ENCODE measurements at regions not wholly inside any gene's neighbourhood (a gene's known extent, or its start where the extent isn't known, plus 50 kb on each side); places are given as distances from the start of the nearest gene placed in this dataset.
"Not testable (repeated sequence)": the region's sequence is repeated elsewhere in the genome, so short reads cannot be mapped to it uniquely, and the experiment has no call there.

- POLR2A ChIA-PET, result no interaction called here
Measured at GRCh38 chrX:34491126-34491525, 166.0 kb downstream of the TMEM47 start.

DNA sequence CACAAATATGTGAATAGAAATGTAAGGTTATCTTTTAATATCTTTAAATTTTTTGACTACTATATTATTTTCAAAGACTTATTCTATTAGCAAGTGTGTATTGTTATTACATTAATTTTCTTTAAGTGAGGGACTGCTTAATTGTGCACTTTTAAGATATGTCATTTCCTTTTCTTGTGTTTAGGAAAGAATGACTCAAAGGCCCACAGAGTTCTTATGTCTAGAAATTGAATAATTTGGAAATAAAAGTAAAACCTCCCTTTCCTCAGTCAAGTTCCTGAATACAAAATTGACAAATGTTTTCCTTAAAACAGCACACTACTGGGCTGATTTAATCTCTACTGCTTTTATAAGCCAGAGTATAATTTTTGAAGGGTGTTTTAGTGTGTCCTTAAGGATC lies 169.7 kb downstream of the TMEM47 start:
- Mint-ChIP-seq H3K9me3 (no peaks in the 10 kb centered on the region), H3K27me3 (no peaks in the 10 kb centered on the region), H3K27ac (no peak overlapping the region), H3K4me3 (no peak overlapping the region), H3K4me1 (no peaks in the 10 kb centered on the region), H3K36me3 (ENCODE audit: low read depth) (no peaks in the 10 kb centered on the region)
- no peak for ATAC-seq (ENCODE audit: low read depth)
- TF ChIP-seq, protein P1, sequence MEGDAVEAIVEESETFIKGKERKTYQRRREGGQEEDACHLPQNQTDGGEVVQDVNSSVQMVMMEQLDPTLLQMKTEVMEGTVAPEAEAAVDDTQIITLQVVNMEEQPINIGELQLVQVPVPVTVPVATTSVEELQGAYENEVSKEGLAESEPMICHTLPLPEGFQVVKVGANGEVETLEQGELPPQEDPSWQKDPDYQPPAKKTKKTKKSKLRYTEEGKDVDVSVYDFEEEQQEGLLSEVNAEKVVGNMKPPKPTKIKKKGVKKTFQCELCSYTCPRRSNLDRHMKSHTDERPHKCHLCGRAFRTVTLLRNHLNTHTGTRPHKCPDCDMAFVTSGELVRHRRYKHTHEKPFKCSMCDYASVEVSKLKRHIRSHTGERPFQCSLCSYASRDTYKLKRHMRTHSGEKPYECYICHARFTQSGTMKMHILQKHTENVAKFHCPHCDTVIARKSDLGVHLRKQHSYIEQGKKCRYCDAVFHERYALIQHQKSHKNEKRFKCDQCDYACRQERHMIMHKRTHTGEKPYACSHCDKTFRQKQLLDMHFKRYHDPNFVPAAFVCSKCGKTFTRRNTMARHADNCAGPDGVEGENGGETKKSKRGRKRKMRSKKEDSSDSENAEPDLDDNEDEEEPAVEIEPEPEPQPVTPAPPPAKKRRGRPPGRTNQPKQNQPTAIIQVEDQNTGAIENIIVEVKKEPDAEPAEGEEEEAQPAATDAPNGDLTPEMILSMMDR (IDR thresholded peaks at IDR 0.05), result no peak
- ChIA-PET POLR2A (no interaction called here), CTCF (no interaction called here)
- DNase-seq, result no peak
- intact Hi-C loops (cut with micrococcal nuclease), result no loop called here

More at GRCh38 chrX:34491126-34491525, 166.0 kb downstream of the TMEM47 start:
- Mint-ChIP-seq H3K9me3 (no peaks in the 10 kb centered on the region), H3K4me3 (no peak overlapping the region), H3K4me1 (no peaks in the 10 kb centered on the region), H3K36me3 (ENCODE audit: low read depth) (no peaks in the 10 kb centered on the region), H3K27me3 (no peaks in the 10 kb centered on the region), H3K27ac (no peak overlapping the region)
- intact Hi-C loops (cut with micrococcal nuclease), result no loop called here
- TF ChIP-seq, protein P1 (IDR thresholded peaks at IDR 0.05), result no peak
- DNase-seq (no peak), ATAC-seq (ENCODE audit: low read depth) (no peak)
- CTCF ChIA-PET, result no interaction called here

GRCh38 chrX:34483980-34484379 lies 173.1 kb downstream of the TMEM47 start:
- H3K27me3 Mint-ChIP-seq, result no peaks in the 10 kb centered on the region
- DNase-seq (no peak), ATAC-seq (ENCODE audit: low read depth) (no peak)
- intact Hi-C loops (cut with micrococcal nuclease), result no loop called here
- H3K4me3 Mint-ChIP-seq, result no peak overlapping the region
- TF ChIP-seq, protein P1 (IDR thresholded peaks at IDR 0.05), result no peak
- H3K36me3 Mint-ChIP-seq (ENCODE audit: low read depth), result no peaks in the 10 kb centered on the region
- POLR2A ChIA-PET, result no interaction called here
- H3K4me1 Mint-ChIP-seq, result no peaks in the 10 kb centered on the region
- no peak overlapping the region for H3K27ac Mint-ChIP-seq
- CTCF ChIA-PET, result no interaction called here
- no peaks in the 10 kb centered on the region for H3K9me3 Mint-ChIP-seq

DNA sequence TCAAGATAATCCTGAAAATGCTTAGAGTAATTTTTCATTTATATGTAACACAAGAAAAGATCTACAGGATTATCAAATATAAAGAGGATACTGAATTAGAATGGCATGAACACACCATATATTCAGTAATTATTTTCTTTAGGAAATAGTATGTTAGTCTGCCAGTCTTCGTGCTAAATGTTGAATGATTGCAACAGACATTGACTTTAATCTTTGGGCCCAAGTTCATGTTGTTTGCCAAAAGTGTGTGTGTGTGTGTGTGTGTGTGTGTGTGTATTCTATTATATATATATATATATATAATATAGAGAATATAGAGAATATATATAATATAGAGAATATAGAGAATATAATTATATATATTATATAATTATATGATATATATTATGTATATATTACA lies 186.6 kb downstream of the TMEM47 start:
- Mint-ChIP-seq H3K4me3 (no peak overlapping the region), H3K27me3 (no peaks in the 10 kb centered on the region), H3K4me1 (no peaks in the 10 kb centered on the region), H3K9me3 (no peaks in the 10 kb centered on the region), H3K27ac (no peak overlapping the region), H3K36me3 (ENCODE audit: low read depth) (no peaks in the 10 kb centered on the region)
- POLR2A ChIA-PET, result no interaction called here
- CTCF ChIA-PET, result no interaction called here
- DNase-seq (no peak), ATAC-seq (ENCODE audit: low read depth) (no peak)
- TF ChIP-seq, protein P1 (IDR thresholded peaks at IDR 0.05), result no peak
- intact Hi-C loops (cut with micrococcal nuclease), result no loop called here

- H3K27ac Mint-ChIP-seq, result no peak overlapping the region
- ChIA-PET POLR2A (no interaction called here), CTCF (no interaction called here)
- no peak overlapping the region for H3K4me3 Mint-ChIP-seq
- H3K27me3 Mint-ChIP-seq, result no peaks in the 10 kb centered on the region
- TF ChIP-seq, protein P1 (IDR thresholded peaks at IDR 0.05), result no peak
- intact Hi-C loops (cut with micrococcal nuclease), result no loop called here
- no peaks in the 10 kb centered on the region for H3K9me3 Mint-ChIP-seq
- DNase-seq, result no peak
- H3K4me1 Mint-ChIP-seq, result no peaks in the 10 kb centered on the region
- H3K36me3 Mint-ChIP-seq (ENCODE audit: low read depth), result no peaks in the 10 kb centered on the region
- no peak for ATAC-seq (ENCODE audit: low read depth)
Measured at GRCh38 chrX:34467437-34467836, 189.6 kb downstream of the TMEM47 start.

DNA sequence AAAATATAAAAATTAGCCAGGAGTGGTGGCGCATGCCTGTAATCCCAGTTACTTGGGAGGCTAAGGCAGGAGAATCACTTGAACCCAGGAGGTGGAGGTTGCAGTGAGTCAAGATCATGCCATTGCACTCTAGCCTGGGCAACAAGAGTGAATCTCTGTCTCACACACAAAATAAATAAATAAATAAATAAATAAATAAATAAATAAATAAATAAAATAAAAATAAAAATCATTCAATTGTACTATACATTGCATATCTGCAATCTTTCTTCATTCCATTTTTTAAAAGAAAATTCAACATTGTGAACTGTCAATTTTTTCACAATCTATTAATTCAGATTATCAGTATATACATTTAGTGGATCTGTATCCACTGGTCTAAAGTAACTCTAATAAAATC lies 193.9 kb downstream of the TMEM47 start:
- ATAC-seq (ENCODE audit: low read depth); POLR2A ChIA-PET; H3K36me3 Mint-ChIP-seq (ENCODE audit: low read depth); H3K27ac Mint-ChIP-seq; H3K4me1 Mint-ChIP-seq; H3K9me3 Mint-ChIP-seq; H3K4me3 Mint-ChIP-seq; CTCF ChIA-PET; intact Hi-C loops (cut with micrococcal nuclease); H3K27me3 Mint-ChIP-seq; DNase-seq: not testable (repeated sequence)

- H3K36me3 Mint-ChIP-seq (ENCODE audit: low read depth); H3K4me1 Mint-ChIP-seq; CTCF ChIA-PET; H3K4me3 Mint-ChIP-seq; DNase-seq; intact Hi-C loops (cut with micrococcal nuclease); ATAC-seq (ENCODE audit: low read depth); H3K27me3 Mint-ChIP-seq; H3K27ac Mint-ChIP-seq; H3K9me3 Mint-ChIP-seq; POLR2A ChIA-PET: not testable (repeated sequence)
Measured at GRCh38 chrX:34457850-34458249, 199.2 kb downstream of the TMEM47 start.

Measured in activated B cell treated with CpG ODN at 0.5 μM for 24 hours (primary cell).